Stimulated activated CD4-positive, alpha-beta T cell treated with anti-CD3 and anti-CD28 coated beads, Interleukin-4, amount 100 ng/mL, for 24 hours (primary cell): ENCODE measurements at regions not wholly inside any gene's neighbourhood (a gene's known extent, or its start where the extent isn't known, plus 50 kb on each side); places are given as distances from the start of the nearest gene placed in this dataset.
"Not testable (repeated sequence)": the region's sequence is repeated elsewhere in the genome, so short reads cannot be mapped to it uniquely, and the experiment has no call there.

Source experiments
- DNase-seq: peaks from one replicate; pipeline ENCODE4 v3.0.0-alpha.2; 2020

GRCh38 chr7:106522696-106523095, 138.3 kb downstream of the CCDC71L start:
- no peak for DNase-seq

DNA sequence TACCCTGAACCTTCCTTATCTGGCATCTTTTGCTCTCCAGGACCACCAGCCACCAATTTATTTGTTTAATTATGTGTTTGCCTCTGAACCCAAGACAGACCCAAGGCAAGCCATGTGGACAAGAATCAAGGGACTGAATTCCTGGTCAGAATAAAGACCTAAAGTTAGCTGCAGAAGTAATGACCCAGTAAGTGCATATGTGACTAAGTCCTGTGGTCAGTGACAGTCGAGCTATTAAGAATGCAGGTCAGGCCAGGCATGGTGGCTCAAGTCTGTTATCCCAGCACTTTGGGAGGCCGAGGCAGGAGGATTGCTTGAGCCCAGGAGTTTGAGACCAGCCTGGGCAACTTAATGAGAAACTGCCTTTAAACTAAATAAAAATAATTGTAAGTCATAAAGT, 139.4 kb downstream of the CCDC71L start:
- no peak for DNase-seq

GRCh38 chr7:106520962-106521514, 139.9 kb downstream of the CCDC71L start:
- DNase-seq: peak; percentile 10

DNA sequence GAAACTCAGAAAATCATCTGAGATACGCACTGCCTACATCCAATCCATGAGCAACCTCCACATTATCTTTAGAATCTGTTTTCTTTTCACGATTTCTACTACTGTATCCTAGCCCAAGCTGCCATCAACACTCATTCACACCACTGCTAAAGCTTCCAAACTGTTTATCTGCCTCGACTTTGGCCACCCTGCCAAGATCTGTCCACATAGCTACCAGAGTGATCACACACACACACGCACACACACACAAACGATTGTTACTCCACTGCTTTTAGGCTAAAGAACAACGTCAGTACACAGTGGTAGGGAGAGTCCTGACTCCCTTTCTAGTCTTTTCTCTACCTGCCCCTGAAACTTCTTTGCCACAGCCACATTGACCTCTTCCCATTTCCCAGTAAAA, 142.0 kb downstream of the CCDC71L start:
- DNase-seq: no peak

GRCh38 chr7:106518239-106518638, 142.7 kb downstream of the CCDC71L start:
- DNase-seq: no peak

- DNase-seq: no peak
Observed at GRCh38 chr7:106517508-106517907, 143.4 kb downstream of the CCDC71L start.

DNA sequence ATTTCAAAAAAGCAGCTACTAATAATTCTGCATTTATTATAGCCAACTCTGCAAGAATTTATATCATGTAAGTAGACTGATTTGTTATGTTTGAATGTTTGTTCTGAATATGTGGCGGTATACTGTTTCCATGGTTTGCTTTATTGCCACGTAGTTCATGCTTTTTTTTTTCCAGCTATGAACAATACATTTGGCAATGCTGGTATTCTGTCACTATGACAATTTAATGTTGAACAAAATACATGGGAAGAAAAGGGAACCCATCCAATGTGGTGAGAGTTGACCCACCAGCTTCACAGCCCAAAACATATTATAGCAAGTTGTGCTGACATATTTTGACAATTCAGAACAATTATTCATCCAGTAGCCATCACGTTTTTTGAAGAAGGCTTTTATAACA, 145.6 kb downstream of the CCDC71L start:
- DNase-seq: no peak

DNA sequence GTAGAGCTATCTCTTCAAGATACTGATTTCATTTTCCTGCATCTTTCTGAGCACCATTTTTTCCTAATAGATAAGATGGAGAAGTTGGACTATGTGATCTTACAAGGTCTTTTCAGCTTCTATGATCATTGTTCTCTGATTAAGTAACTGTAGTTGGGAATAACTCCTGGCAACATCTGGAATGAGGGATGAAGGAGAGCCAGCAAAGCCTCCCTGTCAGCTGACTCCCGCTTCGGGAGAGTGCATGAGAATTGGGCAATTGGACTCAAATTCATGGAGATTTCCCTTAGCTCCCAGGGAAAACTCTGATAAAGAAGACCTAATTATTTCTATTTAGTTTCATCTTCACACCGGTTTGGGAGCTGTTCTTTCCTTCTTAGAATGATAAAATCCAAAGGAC, 146.1 kb downstream of the CCDC71L start:
- DNase-seq: no peak

DNA sequence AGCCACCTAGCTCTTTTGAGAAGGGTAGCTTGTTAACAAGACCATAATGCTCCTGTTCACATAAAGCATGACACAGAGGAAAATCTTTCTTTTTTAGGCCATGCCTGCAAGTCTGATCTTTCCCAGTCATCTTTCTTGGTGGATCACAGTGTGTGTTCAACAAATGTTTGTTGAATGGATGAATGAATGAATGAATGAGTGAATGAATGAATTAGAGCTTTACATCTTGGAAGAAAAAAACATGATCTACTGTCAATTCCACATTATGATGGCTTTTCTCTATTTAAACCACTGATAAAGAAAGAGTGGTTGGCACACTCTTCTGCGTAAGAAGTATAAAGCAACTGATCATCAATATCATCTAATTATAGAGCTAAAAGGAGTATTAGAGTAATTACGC, 148.7 kb downstream of the CCDC71L start:
- DNase-seq: no peak

DNA sequence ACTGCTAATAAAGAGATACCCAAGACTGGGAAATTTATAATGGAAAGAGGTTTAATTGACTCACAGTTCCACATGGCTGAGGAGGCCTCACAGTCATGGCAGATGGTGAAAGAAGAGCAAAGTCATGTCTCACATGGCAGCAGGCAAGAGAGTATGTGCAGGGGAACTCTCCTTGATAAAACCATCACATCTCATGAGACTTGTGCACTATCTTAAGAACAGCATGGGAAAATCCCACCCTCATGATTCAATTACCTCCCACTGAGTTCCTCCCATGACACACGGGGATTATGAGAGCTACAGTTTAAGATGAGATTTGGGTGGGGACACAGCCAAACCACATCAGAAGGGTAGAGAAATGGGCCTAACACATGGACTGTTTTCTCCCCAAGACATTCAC, 156.3 kb downstream of the CCDC71L start:
- peak; percentile 60 for DNase-seq

GRCh38 chr7:106504207-106504606, 156.8 kb downstream of the CCDC71L start:
- no peak for DNase-seq

- DNase-seq: no peak
Observed at GRCh38 chr7:106503626-106504025, 157.3 kb downstream of the CCDC71L start.

GRCh38 chr7:106501605-106502580, 159.1 kb downstream of the CCDC71L start:
- no peak for DNase-seq

- no peak for DNase-seq
Observed at GRCh38 chr7:106499897-106500296, 161.1 kb downstream of the CCDC71L start.

GRCh38 chr7:106498005-106498404, 163.0 kb downstream of the CCDC71L start:
- not testable (repeated sequence) for DNase-seq

DNA sequence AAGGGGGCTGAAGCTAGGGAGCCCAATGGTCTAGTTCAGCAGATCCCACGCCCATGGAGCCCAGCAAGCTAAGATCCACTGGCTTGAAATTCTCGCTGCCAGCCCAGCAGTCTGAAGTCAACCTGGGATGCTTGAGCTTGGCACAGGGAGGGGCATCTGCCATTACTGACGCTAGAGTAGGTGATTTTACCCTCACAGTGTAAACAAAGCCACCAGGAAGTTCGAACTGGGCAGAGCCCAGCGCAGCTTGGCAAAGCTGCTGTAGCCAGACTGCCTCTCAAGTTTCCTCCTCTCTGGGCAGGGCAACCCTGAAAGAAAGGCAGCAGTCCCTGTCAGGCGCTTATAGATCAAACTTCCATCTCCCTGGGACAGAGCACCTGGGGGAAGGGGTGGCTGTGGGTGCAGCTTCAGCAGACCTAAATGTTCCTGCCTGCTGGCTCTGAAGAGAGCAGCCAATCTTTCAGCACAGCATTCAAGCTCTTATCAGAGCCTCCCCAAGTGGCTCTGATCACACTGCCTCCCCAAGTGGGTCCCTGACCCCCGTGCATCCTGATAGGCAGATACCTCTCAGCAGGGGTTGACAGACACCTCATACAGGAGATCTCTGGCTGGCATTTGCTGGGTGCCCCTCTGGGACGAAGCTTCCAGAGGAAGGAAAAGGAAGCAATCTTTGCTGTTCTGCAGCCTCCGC, 167.8 kb downstream of the CCDC71L start:
- DNase-seq: no peak

DNA sequence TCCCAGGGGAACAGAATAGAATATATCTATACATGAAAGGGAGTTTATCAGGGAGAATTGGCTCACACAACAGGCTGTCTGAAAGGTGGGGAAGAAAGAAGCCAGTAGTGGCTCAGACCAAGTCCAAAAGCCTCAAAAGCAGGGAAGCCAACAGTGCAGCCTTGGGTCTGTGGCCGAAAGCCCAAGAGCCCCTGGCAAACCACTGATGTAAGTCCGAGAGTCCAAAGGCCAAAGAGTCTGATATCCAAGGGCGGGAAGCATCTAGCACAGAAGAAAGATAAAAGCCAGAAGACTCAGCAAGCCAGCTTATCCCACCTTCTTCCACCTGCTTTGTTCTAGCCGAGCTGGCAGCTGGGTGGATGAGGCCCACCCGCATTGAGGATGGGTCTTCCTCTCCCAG, 172.5 kb downstream of the CCDC71L start:
- DNase-seq: no peak

GRCh38 chr7:106487892-106488291, 173.1 kb downstream of the CCDC71L start:
- DNase-seq: no peak

GRCh38 chr7:106486331-106486730, 174.6 kb downstream of the CCDC71L start:
- DNase-seq: no peak

DNA sequence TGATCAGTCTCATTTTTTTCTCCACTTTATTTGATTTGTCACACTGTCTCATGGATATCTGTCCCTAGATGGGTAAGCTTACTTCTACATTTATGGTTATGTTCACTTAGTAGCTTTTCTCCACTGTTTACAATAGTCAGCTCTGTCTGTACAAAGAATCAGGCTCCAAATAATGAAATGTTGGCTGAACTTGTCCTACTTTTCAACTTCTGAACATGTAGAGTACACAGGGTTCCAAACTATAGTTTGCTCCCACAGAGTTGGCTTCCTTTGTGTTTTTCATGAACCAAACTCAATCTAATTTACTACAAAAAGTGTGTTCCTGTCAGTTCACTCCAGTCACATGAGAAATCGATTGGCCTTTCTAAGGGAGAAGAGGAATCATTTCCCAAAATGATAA, 175.0 kb downstream of the CCDC71L start:
- no peak for DNase-seq

DNA sequence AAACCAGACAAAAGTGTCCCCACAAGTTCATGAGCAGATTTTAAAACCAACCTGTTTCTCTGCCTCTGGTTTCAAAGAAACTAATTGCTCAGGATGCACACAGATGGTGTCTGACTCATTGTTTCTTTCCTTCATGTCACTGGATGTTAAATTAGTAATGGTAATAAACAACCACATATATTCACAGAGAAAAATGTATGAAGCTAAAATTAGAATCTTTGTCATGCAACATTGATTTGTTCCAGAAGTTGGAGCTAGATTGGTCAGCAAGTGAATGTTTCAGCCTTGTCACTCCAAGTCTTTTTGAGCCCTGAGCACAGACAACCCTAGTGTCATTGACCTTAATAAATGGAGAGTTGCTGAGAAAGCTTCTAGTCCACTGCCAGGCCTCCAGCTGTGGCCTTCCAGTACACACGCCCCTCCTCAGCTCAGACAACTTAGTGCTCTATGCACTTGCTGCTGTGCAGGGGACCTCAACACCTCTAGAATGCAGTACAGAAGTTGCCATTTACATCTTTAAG, 175.9 kb downstream of the CCDC71L start:
- DNase-seq: peak; percentile 27

GRCh38 chr7:106484562-106484961, 176.4 kb downstream of the CCDC71L start:
- DNase-seq: no peak

- no peak for DNase-seq
Observed at GRCh38 chr7:106482091-106482490, 178.9 kb downstream of the CCDC71L start.

GRCh38 chr7:106480616-106481031, 180.3 kb downstream of the CCDC71L start:
- peak; percentile 31 for DNase-seq
